CD4-positive, alpha-beta memory T cell (primary cell): ENCODE measurements at regions not wholly inside any gene's neighbourhood (a gene's known extent, or its start where the extent isn't known, plus 50 kb on each side); places are given as distances from the start of the nearest gene placed in this dataset.

ENCODE experiments used
- CTCF ChIA-PET: fragments of 350-600 bp; sonication (Branson Sonifier 250); formaldehyde crosslinking; loops from one replicate; lab custom pipeline; 2021; ENCODE audit warnings: inconsistent platforms; ENCODE audit not compliant: partially characterized antibody; lab: Charles Lee
- POLR2A ChIA-PET: fragments of 350-600 bp; sonication (Branson Sonifier 250); formaldehyde crosslinking; loops from one replicate; lab custom pipeline; 2021; ENCODE audit not compliant: partially characterized antibody; lab: Charles Lee
- DNase-seq, 5 donors: peaks; one replicate each; pipeline versions ENCODE4 v3.0.0 to v3.0.0-alpha.2; 2020 to 2022; ENCODE audit warnings: mixed read lengths in 1 of 5
- H3K27ac ChIP-seq: one replicate; pipeline ENCODE4 v1.7.0; 2013; ENCODE audit warnings: low read depth, low read length
- H3K27me3 ChIP-seq: 2 replicates; pipeline ENCODE4 v1.7.0; 2013; ENCODE audit warnings: mild to moderate bottlenecking, low read length, moderate library complexity; ENCODE audit not compliant: insufficient read depth
- H3K36me3 ChIP-seq: 2 replicates; pipeline ENCODE4 v1.7.0; 2013; ENCODE audit warnings: mild to moderate bottlenecking, low read length, moderate library complexity; ENCODE audit not compliant: insufficient read depth
- H3K4me1 ChIP-seq: 2 replicates; pipeline ENCODE4 v1.7.0; 2013; ENCODE audit warnings: mild to moderate bottlenecking, low read length, moderate library complexity; ENCODE audit not compliant: insufficient read depth
- H3K4me3 ChIP-seq, 2 donors: one replicate each; pipeline ENCODE4 v1.7.0; 2013; ENCODE audit warnings: low read length in 2 of 2, mild to moderate bottlenecking in 1 of 2
- H3K9me3 ChIP-seq, 2 donors: one replicate each; pipeline ENCODE4 v1.7.0; 2013; ENCODE audit warnings: low read length in 2 of 2, control low read depth in 1 of 2; ENCODE audit not compliant: control insufficient read depth in 1 of 2
- H3K27ac Mint-ChIP-seq, 7 donors: one replicate each; pipeline ENCODE4 v1.8.0; 2020 to 2021; ENCODE audit warnings: mixed read lengths in 7 of 7, mild to moderate bottlenecking in 6 of 7, inconsistent platforms in 3 of 7, moderate library complexity in 3 of 7
- H3K27me3 Mint-ChIP-seq, 2 donors: one replicate each; pipeline ENCODE4 v1.8.0; 2020 to 2021; ENCODE audit warnings: mixed read lengths in 2 of 2
- H3K36me3 Mint-ChIP-seq, 2 donors: one replicate each; pipeline ENCODE4 v1.8.0; 2020 to 2021; ENCODE audit warnings: mixed read lengths in 2 of 2, inconsistent platforms in 1 of 2, mild to moderate bottlenecking in 1 of 2
- H3K4me1 Mint-ChIP-seq, 4 donors: one replicate each; pipeline ENCODE4 v1.8.0; 2020 to 2021; ENCODE audit warnings: mixed read lengths in 4 of 4, mild to moderate bottlenecking in 1 of 4
- H3K4me3 Mint-ChIP-seq, 8 donors: one replicate each; pipeline ENCODE4 v1.8.0; 2020 to 2021; ENCODE audit warnings: mixed read lengths in 8 of 8, mild to moderate bottlenecking in 7 of 8, moderate library complexity in 6 of 8, inconsistent platforms in 3 of 8
- H3K9me3 Mint-ChIP-seq, 8 donors: one replicate each; pipeline ENCODE4 v1.8.0; 2020 to 2021; ENCODE audit warnings: mixed read lengths in 8 of 8, mild to moderate bottlenecking in 5 of 8, inconsistent platforms in 3 of 8, moderate library complexity in 1 of 8
- intact Hi-C: fragments of 100-400 bp; cut with micrococcal nuclease; formaldehyde crosslinking; loops from one replicate; pipeline ENCODE4 v1.15.1; 2023

DNA sequence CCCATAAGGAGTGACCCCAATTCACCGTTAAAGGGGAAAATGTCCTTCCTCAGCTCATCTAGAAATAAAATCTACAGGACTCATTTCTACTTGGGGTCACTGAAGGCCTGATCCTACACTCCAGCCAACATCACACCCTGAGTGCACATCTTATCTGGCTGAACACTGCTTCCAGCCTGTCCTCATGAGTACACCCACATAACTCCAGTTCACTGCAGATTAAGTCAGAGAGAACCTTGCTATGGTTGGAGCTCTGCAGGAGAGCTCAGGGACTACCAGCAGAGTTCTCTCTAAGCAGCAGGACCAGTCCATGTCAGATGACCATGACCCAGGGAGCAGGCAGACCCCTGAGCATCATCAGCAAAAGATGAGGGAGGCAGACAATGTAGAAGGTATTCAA lies 126.9 kb upstream of the MAP3K1 start:
- Histone ChIP-seq H3K4me3 (no peak overlapping the region), H3K36me3 (no peaks in the 10 kb centered on the region), H3K4me1 (peaks cover 99% of the 10 kb centered on the region), H3K27ac (no peak overlapping the region), H3K9me3 (no peaks in the 10 kb centered on the region), H3K27me3 (no peaks in the 10 kb centered on the region)
- peaks cover 8 to 13% of the 10 kb centered on the region in 2 donors for H3K36me3 Mint-ChIP-seq
- peak overlapping the region; percentile 69 to 95 (median 85) for H3K27ac Mint-ChIP-seq
- no peaks in the 10 kb centered on the region for H3K27me3 Mint-ChIP-seq
- H3K4me3 Mint-ChIP-seq: peak overlapping the region in 5 of 8 donors; percentile 6 to 79 (median 19)
- CTCF ChIA-PET: interaction anchor here (1.0 to 1.6 kb wide), 5 partner anchors 13 to 417 kb away, joined by 3 to 4 read pairs (median 3); no protein-coding TSS in a partner anchor
- POLR2A ChIA-PET: interaction anchor here (0.6 to 10.6 kb wide), 11 partner anchors 12 to 416 kb away, joined by 3 to 114 read pairs (median 4); partner anchors contain the start of gene MAP3K1
- intact Hi-C loops: no loop called here
- H3K9me3 Mint-ChIP-seq: peaks cover 0 to 4% (median under 1%) of the 10 kb centered on the region in 8 donors
- DNase-seq: no peak
- H3K4me1 Mint-ChIP-seq: peaks cover 65 to 100% (median 82%) of the 10 kb centered on the region in 4 donors

- H3K4me1 ChIP-seq: peaks cover 99% of the 10 kb centered on the region
- ChIA-PET POLR2A (interaction anchor here (0.7 to 10.6 kb wide), 35 partner anchors 9 to 358 kb away, joined by 3 to 114 read pairs (median 4); partner anchors contain the start of gene MAP3K1), CTCF (interaction anchor here (0.7 to 2.5 kb wide), 16 partner anchors 8 to 416 kb away, joined by 3 to 12 read pairs (median 4); no protein-coding TSS in a partner anchor)
- H3K27me3 ChIP-seq: no peaks in the 10 kb centered on the region
- peak overlapping the region; percentile 31 for H3K27ac ChIP-seq
- intact Hi-C loops: loop anchor here (2.0 kb wide), 2 partner anchors 14 to 128 kb away; partner anchors contain the start of gene MAP3K1
- no peaks in the 10 kb centered on the region for H3K27me3 Mint-ChIP-seq
- peaks cover 8 to 9% of the 10 kb centered on the region in 2 donors for H3K36me3 Mint-ChIP-seq
- peak overlapping the region in 1 of 2 donors; percentile 15 for H3K4me3 ChIP-seq
- peak overlapping the region; percentile 44 to 91 (median 84) for H3K27ac Mint-ChIP-seq
- H3K4me1 Mint-ChIP-seq: peaks cover 60 to 100% (median 80%) of the 10 kb centered on the region in 4 donors
- H3K36me3 ChIP-seq: no peaks in the 10 kb centered on the region
- DNase-seq: peak in 4 of 5 donors; percentile 33 to 48 (median 41)
- H3K9me3 ChIP-seq: no peaks in the 10 kb centered on the region
- H3K4me3 Mint-ChIP-seq: peak overlapping the region in 7 of 8 donors; percentile 29 to 72 (median 52)
- H3K9me3 Mint-ChIP-seq: peaks cover 0 to 4% (median 0%) of the 10 kb centered on the region in 8 donors
Observed at GRCh38 chr5:56686337-56687195, 128.8 kb upstream of the MAP3K1 start.

GRCh38 chr5:56685503-56686217 lies 129.7 kb upstream of the MAP3K1 start:
- Mint-ChIP-seq H3K9me3 (peaks cover 0 to 4% (median 0%) of the 10 kb centered on the region in 8 donors), H3K36me3 (peaks cover 8% of the 10 kb centered on the region in 2 donors), H3K4me3 (peak overlapping the region in 5 of 8 donors; percentile 32 to 72 (median 49)), H3K4me1 (peaks cover 58 to 100% (median 80%) of the 10 kb centered on the region in 4 donors), H3K27ac (peak overlapping the region; percentile 31 to 91 (median 80)), H3K27me3 (no peaks in the 10 kb centered on the region)
- DNase-seq: no peak
- ChIA-PET CTCF (interaction anchor here (0.7 to 2.5 kb wide), 13 partner anchors 9 to 415 kb away, joined by 3 to 12 read pairs (median 5); no protein-coding TSS in a partner anchor), POLR2A (interaction anchor here (0.7 to 10.6 kb wide), 27 partner anchors 10 to 357 kb away, joined by 3 to 114 read pairs (median 4); partner anchors contain the start of gene MAP3K1)
- Histone ChIP-seq H3K27me3 (no peaks in the 10 kb centered on the region), H3K9me3 (no peaks in the 10 kb centered on the region), H3K4me1 (peaks cover 99% of the 10 kb centered on the region), H3K36me3 (no peaks in the 10 kb centered on the region), H3K4me3 (peak overlapping the region in 1 of 2 donors; percentile 15), H3K27ac (peak overlapping the region; percentile 31)
- intact Hi-C loops: loop anchor here (2.0 kb wide), 2 partner anchors 15 to 129 kb away; partner anchors contain the start of gene MAP3K1

DNA sequence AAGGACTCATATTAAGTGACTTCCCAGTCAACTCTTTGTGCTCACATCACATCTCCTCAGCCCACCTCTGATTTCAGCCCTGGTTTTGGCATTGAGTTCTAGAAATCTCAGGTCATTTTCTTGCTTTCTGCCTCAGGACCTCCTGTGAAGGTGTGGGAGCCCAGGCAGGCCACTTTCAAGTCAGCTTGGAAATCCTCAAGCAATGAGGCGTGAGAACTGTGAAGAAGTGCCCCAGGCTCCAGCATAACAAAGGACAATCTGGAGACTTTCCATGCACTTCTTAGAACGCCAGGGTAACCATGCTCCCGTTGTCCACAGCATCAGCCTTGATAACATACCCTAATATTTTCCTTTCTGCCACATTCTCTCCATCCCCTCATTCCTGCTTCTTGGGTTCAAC lies 131.2 kb upstream of the MAP3K1 start:
- intact Hi-C loops: no loop called here
- Mint-ChIP-seq H3K9me3 (peaks cover 0 to 4% (median under 1%) of the 10 kb centered on the region in 8 donors), H3K36me3 (peaks cover 3 to 8% of the 10 kb centered on the region in 2 donors), H3K4me1 (peaks cover 52 to 93% (median 77%) of the 10 kb centered on the region in 4 donors), H3K27ac (peak overlapping the region in 6 of 7 donors; percentile 1 to 76 (median 38)), H3K4me3 (peak overlapping the region in 5 of 8 donors; percentile 2 to 60 (median 39)), H3K27me3 (no peaks in the 10 kb centered on the region)
- Histone ChIP-seq H3K36me3 (no peaks in the 10 kb centered on the region), H3K27ac (no peak overlapping the region), H3K4me1 (peaks cover 93% of the 10 kb centered on the region), H3K9me3 (no peaks in the 10 kb centered on the region), H3K4me3 (no peak overlapping the region), H3K27me3 (no peaks in the 10 kb centered on the region)
- POLR2A ChIA-PET: interaction anchor here (0.7 to 1.9 kb wide), 6 partner anchors 8 to 131 kb away, joined by 3 to 9 read pairs (median 4); partner anchors contain the start of gene MAP3K1
- CTCF ChIA-PET: interaction anchor here (1.1 kb wide), 1 partner anchor 14 kb away, joined by 3 read pairs; no protein-coding TSS in a partner anchor
- DNase-seq: no peak

GRCh38 chr5:56683733-56684132 lies 131.6 kb upstream of the MAP3K1 start:
- no peaks in the 10 kb centered on the region for H3K9me3 ChIP-seq
- H3K27ac ChIP-seq: no peak overlapping the region
- H3K27me3 ChIP-seq: no peaks in the 10 kb centered on the region
- Mint-ChIP-seq H3K9me3 (peaks cover 0 to 4% (median under 1%) of the 10 kb centered on the region in 8 donors), H3K4me1 (peaks cover 56 to 95% (median 78%) of the 10 kb centered on the region in 4 donors), H3K27me3 (no peaks in the 10 kb centered on the region), H3K36me3 (peaks cover 3 to 6% of the 10 kb centered on the region in 2 donors), H3K27ac (peak overlapping the region in 6 of 7 donors; percentile 12 to 75 (median 42)), H3K4me3 (no peak overlapping the region)
- no peak overlapping the region for H3K4me3 ChIP-seq
- peaks cover 92% of the 10 kb centered on the region for H3K4me1 ChIP-seq
- no peak for DNase-seq
- POLR2A ChIA-PET: interaction anchor here (1.0 to 1.9 kb wide), 5 partner anchors 9 to 131 kb away, joined by 3 to 9 read pairs (median 4); partner anchors contain the start of gene MAP3K1
- H3K36me3 ChIP-seq: no peaks in the 10 kb centered on the region
- CTCF ChIA-PET: interaction anchor here (1.1 kb wide), 1 partner anchor 14 kb away, joined by 3 read pairs; no protein-coding TSS in a partner anchor
- intact Hi-C loops: no loop called here

DNA sequence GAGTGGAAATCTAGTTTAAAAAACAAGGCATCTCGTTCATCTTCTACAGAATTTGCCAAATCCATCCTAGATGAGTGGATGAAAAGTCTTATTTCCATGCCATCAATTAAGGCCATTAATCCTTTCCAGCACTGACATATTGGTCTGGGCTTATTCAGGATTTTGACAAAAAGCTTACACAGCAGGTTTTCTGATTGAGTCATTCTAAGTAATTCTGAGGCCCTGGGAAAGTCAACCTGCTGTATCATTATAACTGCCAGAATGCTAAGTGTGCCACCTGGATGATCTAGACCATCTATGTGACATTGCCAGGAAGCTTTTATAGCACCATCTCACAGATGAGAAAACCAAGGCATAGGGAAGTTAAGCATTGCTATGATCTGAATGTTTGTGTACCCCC lies 132.1 kb upstream of the MAP3K1 start:
- Histone ChIP-seq H3K4me1 (peaks cover 90% of the 10 kb centered on the region), H3K36me3 (no peaks in the 10 kb centered on the region), H3K27ac (no peak overlapping the region), H3K9me3 (no peaks in the 10 kb centered on the region), H3K27me3 (no peaks in the 10 kb centered on the region), H3K4me3 (no peak overlapping the region)
- H3K36me3 Mint-ChIP-seq: peaks cover 3 to 4% of the 10 kb centered on the region in 2 donors
- H3K4me1 Mint-ChIP-seq: peaks cover 54 to 94% (median 75%) of the 10 kb centered on the region in 4 donors
- intact Hi-C loops: no loop called here
- no peak overlapping the region for H3K4me3 Mint-ChIP-seq
- H3K27me3 Mint-ChIP-seq: no peaks in the 10 kb centered on the region
- peak overlapping the region in 5 of 7 donors; percentile 24 to 75 (median 34) for H3K27ac Mint-ChIP-seq
- no peak for DNase-seq
- peaks cover 0 to 4% (median under 1%) of the 10 kb centered on the region in 8 donors for H3K9me3 Mint-ChIP-seq
- POLR2A ChIA-PET: interaction anchor here (1.0 to 1.9 kb wide), 3 partner anchors 9 to 132 kb away, joined by 4 to 9 read pairs (median 4); partner anchors contain the start of gene MAP3K1
- CTCF ChIA-PET: interaction anchor here (1.1 kb wide), 1 partner anchor 13 kb away, joined by 3 read pairs; no protein-coding TSS in a partner anchor
